RPMI8226 (cell line): ENCODE measurements at regions not wholly inside any gene's neighbourhood (a gene's known extent, or its start where the extent isn't known, plus 50 kb on each side); places are given as distances from the start of the nearest gene placed in this dataset.

Experiments used
- DNase-seq: peaks from one replicate; pipeline ENCODE4 v3.0.0-alpha.2; 2015

DNA sequence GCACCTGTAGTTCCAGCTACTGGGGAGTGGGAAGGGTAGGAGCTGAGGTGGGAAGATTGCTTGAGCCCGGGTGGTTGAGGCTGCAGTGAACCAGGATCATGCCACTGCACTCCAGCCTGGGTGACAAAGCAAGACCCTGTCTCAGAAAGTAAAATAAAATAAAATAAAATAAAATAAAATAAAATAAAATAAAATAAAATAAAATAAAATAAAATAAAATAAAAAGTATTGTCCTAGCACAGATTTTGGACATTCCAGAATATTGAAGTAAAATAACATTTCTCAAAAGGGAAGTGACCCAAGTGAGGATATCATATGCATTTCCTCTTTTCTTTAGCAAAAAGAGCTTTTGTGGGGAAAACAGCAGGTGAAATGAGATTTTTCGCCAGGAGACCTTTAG lies 83.5 kb downstream of the TMEM174 start:
- DNase-seq, result no peak

DNA sequence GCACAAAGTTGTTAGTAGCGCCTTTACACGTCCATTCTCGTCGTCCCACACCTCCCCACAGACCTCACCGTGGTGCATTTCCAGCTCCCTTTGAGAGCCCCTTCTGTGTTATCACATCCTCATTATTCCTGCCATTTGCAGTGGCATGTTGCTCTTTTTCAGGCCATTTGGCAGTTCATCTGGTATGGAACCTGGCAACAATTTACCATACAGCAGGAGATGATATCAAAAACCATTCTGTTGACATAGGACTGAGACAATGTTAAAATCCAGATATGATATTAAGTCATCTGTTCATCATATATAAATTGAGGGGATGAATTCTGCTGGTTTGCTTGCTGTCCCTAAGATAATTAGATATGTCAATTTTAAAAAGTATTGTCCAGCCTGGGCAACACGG lies 83.0 kb downstream of the TMEM174 start:
- DNase-seq, result no peak

DNA sequence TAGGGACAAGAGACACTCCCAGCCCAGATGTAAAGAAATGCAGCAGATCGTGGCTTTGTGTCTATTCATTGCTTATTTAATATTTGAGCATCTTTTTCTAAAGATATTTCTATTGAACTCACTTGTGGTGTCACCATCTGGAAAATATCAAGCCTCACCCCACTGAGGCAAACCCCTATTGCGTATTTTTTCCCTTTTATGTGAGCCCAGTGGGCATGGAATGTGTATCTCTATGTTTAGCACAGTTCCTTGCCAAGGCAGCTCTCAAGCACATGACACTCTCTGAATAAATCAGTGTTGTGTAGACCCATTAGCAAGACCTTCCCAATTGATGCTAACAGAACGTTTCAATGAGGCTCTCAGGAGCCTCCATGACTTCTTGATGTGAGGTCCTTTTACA lies 81.6 kb downstream of the TMEM174 start:
- no peak for DNase-seq

DNA sequence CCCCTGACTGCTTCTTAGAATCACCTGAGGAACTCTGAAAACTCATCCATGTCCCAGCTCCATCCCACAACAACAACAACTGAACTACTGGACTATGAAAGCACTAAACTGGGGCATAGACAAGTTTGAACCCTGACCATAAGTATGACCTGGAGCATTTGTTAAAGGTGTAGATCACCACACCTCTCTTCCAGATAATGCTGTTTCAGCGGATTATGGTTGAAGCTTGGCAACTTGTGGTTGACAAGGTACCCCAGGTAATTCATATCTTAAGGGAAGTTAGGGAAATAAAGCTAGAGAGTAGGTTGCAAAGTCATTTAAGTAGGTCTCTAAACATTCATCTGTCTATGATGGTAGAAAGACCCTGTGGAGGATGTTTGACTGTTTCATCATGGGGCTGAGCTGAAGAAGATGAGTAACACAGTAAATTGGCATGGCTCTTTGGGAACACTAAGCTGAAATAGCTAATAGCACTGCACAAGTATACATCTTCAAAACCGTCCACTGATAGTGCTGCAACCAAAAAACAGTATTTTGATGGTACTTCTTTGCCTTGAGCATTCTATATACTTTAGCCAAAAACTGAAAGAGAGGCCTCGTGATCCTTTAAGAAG lies 80.2 kb downstream of the TMEM174 start:
- DNase-seq, result no peak

DNA sequence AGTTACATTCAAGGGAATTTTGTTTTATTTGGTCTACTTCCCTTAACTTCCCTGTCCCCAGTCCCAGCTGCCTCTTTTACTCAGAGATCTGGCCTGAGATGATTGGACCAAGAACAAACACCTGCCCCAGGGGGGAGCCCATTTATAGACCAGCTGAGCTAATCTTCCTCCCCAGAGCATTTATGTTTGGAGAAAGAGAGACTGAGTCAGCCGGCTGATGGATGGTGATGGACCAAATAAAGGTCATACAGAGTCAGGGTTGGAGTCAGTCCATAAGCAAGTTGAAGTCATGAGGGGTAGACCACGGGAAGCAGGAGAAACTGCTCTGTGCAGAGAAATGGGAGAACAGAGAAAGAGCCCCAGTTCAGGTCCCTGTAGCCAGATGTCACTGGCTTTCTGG lies 77.7 kb downstream of the TMEM174 start:
- DNase-seq, result no peak

DNA sequence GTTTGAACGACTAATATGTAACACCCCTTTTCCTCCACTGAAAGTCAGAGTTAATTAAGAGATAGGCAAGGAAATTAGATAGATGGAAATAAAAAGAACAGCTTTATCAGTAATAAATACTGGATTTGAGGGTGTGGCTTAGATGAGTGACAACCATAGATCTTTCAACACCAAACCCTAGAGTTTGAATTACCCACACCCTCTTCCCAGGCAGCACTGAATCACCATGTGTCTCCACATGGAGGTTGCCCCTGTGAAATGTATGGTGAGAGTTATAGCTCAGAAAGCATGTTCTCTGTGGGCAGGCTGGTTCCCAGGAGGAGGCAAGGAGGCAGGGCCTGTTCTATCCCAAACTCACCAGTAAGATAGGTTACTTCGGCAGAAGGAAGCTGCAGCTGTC lies 69.7 kb downstream of the TMEM174 start:
- DNase-seq, result no peak

DNA sequence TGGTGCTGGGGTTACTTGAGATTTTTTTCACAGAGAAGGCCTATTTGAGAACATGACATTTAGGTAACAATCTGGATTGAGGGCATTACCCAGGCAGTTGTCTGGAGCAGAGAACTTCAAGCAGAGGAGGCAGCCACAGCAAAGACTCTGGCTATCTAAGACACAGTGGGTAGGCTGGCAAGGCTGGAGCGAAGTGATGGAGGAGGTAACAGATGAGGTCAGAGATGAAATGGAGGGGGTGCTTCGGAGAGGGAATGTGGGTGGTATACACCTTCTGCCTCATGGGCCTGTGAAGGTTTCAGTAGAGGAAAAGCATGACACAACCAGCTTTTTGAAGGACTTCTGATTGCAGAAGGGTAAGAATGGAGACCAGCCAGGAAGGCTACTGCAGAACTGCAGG lies 65.9 kb downstream of the TMEM174 start:
- no peak for DNase-seq

DNA sequence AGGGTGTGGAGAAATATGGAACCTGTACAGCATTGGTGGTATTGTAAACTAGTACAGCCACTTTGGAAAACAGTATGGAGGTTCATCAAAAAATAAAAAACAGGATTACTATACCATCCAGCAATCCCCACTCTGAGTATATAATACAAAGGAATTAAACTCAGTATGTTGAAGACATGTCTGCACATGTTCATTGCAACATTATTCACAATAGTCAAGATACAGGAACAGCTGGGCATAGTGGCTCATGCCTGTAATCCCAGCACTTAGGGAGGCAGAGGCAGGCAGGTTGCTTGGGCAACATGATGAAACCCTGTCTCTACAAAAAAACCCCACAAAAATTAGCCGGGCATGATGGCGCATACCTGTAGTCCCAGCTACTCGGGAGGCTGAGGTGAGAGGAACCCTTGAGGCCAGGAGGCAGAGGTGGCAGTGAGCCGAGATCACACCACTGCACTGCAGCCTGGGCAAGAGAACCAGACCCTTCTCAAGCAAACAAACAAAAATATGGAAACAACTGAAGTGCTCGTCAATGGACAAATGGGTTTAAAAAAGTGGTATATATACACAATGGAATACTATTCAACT lies 63.6 kb downstream of the TMEM174 start:
- DNase-seq, result no peak

DNA sequence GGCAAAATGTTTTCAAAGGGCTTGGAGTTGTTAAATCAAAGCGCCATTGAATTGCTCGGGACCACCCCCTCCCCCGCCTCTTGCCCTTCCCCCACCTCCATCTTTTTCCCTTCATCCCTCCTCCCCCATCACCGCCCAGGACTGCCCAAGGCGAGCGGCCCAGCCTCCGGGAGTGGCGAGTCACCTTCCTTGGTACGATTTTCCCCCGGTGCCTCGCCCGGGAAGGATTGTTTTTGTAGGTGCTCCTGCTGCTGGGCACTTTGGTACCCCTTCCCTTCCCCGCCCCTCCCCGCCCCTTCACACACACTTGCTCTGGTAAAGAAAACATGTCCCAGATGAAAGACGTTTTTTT lies 61.2 kb downstream of the TMEM174 start:
- DNase-seq, result no peak

DNA sequence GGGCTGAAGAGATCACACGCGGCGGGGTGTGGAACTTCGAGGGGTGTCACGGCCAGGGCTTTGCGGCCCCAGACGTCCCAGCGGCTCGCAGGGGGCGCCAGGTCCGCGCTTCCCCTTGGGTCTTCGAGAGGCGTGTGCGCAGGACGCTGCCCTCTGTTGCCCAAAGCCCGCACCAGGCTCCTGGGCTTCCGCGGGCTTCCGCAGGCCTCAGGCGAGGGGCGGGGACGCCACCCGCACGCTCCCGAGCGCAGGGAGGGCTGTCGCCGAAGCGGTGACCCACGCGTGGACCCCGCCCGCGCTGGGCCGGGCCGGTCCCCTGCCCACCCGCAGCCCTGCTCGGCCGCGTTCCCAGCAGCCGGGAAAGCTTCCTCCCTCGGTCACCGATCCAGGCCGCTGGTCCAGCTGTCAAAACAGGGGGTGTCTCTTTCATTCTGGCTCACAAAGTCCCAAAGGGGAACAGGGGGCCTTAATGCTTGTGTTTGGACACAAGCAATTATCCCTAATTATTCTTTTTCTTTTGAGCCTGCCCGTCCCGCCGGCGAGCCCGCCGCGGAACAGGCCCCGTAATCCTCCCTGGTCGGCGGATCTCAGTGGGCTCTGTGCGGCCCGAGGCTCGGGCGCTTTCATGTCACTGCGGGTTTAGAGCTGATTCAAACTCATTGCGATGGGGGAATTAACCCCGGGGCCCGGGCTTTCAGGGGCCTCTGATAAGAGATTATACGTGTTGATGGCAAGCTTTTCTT lies 60.6 kb downstream of the TMEM174 start:
- DNase-seq, result no peak

DNA sequence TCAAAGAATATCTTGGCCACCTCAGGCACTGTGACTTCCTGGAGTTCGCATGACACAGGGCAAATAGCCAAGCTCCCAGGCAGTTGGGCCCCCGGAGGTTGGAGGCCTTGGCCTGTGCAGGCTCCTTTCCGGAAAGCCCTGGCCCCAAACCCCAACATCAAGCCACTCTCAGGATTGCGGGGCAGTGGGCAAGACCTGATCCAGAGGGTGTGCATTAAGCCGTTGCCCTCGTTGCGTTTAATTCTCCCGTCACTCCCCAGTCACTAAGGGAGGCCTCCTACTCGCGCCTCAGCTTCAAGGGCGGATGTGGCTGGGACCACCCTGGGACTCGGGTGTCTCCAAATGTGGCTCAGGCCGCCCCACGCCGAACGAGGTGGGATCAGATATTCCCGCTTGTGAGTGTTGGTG lies 60.1 kb downstream of the TMEM174 start:
- no peak for DNase-seq

DNA sequence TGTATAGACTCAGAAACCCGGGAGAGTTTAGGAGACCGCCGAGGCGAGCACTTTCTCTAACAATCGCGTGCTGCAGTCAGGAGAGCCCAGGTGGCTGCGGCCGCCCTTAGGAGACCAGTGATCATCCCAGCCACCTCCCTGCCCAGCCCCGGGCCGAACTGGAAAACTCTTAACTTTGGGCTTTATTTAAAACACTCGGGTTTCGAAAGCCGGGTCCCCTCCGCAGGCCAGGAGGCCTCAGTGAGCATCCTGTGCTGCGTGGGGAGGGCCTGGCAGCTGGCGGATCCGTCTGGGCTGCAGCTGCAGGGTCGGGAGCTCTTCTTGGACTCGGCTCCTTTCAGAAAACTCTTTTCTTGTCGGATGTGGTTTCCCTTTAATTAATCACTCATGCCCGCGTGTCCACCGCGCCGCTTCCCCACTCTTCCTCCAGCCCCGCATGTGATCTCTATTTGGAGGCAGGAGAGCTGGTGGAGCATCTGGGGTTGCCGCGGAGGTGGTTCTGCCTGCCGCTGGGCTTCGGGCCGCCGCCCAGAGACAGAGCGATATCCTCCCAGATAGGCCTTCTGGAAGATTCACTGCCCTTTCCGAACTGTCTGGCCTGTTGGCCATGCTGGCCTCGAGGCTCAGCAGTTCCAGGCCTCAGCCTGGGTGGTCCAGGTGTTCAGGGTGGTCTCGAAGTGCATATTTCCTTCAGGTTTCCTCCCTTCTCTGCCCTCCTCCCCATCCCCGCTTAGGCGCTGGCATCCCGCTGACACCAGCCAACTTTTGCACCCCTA lies 59.5 kb downstream of the TMEM174 start:
- peak; percentile 38 for DNase-seq

DNA sequence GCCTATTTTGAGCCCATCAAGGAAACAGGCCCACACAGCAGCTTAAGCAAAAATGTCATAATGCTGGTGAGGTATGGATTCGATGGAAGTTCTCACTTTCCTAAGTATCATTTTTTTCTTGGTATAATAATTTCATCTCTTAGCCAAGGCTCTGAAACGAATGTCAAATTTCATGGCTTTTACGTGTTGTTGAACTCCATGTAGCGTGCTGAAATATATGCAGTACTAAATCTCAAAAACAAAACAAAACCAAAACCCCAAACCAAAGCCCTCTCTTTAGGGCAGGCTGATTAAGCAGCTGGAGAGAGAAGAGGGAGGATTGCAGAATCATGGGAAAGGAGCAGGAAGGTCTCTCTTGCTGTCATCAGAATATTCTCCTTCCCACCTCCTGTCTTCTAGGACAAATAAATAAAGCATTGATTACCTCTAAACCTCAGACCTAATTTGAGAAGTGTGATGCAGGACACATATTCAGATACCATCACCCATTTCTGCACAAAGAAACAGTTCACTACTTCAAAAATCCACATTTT lies 58.3 kb downstream of the TMEM174 start:
- DNase-seq, result no peak

DNA sequence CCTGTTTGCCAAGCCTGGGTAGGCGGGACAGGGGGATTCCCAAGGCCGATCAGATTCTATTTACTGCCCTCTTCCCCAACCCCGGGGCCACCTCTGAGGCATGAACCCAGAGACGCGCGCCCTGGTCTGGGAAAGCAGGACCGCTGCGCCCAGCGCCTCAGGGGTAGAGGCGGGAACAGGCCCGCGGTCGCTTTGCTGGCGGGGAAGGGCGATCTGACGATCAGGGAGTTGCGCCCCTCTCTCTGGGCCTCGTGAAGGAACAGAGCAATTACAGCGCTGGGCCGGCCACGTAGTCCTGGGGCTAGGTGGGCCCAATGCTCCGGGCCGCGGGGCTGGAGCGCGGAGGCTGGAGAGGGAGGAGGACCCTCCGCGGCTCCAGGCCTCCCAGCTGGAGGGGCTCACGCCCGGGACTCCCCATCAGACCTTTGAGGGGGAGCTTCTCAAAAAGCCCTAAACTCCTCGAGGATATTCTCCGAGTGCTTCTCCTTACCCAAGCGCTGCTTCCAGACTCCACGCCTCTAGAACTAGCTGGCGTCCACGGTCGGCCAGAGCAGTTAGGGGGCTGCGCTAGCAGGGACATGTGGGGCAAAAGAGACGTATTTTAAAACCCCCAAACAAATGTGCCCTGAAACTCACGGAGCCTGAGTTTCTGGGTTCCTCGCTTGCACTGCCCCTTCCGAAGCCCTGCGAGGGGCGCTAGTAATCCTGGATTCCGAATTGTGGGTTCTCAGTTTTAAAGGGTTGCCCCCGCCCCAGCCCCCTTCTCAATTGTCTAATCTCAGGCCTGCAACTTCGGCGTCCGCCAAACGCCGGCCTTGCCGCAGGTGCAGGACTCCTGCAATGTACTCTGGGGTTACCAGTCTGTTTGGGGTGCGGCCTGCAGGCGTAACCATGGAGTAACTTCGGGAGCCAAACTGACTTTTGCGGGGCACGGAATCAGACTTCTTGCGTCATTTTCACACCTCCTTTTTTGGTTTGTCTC lies 57.6 kb downstream of the TMEM174 start:
- DNase-seq, result no peak

DNA sequence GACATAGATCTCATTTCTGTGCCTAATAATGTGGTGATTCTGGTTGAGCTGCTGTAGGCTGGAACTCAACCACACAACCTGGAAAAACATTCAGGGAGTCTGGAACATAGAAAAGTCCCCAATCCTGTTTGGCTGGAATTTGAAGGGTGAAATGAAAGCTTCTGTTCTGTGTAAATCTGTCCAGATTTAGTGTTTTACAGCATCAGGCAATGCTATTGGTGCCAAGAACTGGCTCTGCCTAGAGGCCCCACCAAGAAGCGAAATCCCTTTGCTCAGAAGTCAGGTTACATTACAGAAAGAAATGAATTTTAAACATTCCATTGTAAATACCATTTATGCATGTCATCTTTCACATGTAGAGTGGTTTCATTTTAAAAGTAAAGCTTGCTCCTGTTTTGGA lies 56.3 kb downstream of the TMEM174 start:
- no peak for DNase-seq

DNA sequence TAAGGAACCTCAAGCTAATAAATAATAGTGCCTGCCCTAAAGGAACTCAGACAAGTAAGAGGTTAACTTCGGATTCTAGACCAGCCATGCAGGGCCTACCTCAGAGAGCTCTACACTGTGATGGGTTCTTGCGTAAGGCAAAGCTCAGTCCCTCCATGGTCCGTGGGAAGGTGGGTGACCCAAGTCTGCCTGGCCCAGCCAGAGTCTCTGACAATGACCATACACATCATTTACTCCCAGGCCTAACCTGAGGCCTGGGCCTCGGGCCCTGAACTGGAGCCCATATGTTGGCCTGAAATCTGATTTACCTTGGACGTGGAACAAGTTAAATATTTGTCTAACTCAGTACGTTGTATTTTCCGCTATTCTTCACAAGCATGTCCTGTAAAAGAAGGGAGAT lies 55.1 kb downstream of the TMEM174 start:
- no peak for DNase-seq
